ENCODE measurements at regions not wholly inside any gene's neighbourhood (a gene's known extent, or its start where the extent isn't known, plus 50 kb on each side); places are given as distances from the start of the nearest gene placed in this dataset.

GRCh38 chr22:48366591-48366990, 1461.1 kb downstream of the BRD1 start:
- ATAC-seq: no peak

DNA sequence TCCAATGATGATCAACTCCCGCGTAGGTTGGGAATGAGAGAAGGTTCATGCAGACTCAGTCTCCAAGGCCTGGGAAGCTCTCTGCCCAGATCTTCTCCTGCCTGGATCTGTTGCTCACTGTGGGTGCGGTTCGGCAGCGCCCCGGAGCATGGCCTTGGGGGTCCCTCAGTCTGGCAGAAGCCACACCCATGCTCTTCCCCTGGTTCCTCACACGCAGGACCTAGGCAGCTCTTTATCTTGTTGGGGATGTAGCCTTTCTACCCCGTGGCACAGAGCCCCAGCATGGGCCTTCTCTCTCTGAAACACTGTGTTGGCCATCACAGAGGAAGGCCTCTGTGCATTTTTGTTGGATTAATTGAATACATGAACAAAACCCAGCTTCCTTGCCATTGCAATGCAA, 1461.6 kb downstream of the BRD1 start:
- ATAC-seq: no peak
- TF ChIP-seq ZNF8 (CRISPR knock-in tag; IDR thresholded peaks at IDR 0.05): no peak
- no peak for TF ChIP-seq ARNTL (CRISPR knock-in tag; IDR thresholded peaks at IDR 0.05; ENCODE audit: borderline replicate concordance, low read depth)
- no peak for TF ChIP-seq ZFP3 (CRISPR knock-in tag; IDR thresholded peaks at IDR 0.05)
- TF ChIP-seq SNAI2 (CRISPR knock-in tag; IDR thresholded peaks at IDR 0.05): no peak
- TF ChIP-seq CSDC2 (CRISPR knock-in tag; IDR thresholded peaks at IDR 0.05): no peak
- no peak for TF ChIP-seq TOX (CRISPR knock-in tag; IDR thresholded peaks at IDR 0.05; ENCODE audit: borderline replicate concordance)
- TF ChIP-seq RARB (CRISPR knock-in tag; IDR thresholded peaks at IDR 0.05): no peak
- TF ChIP-seq TCF4 (CRISPR knock-in tag; IDR thresholded peaks at IDR 0.05; ENCODE audit: borderline replicate concordance): no peak
- TF ChIP-seq, protein P1, sequence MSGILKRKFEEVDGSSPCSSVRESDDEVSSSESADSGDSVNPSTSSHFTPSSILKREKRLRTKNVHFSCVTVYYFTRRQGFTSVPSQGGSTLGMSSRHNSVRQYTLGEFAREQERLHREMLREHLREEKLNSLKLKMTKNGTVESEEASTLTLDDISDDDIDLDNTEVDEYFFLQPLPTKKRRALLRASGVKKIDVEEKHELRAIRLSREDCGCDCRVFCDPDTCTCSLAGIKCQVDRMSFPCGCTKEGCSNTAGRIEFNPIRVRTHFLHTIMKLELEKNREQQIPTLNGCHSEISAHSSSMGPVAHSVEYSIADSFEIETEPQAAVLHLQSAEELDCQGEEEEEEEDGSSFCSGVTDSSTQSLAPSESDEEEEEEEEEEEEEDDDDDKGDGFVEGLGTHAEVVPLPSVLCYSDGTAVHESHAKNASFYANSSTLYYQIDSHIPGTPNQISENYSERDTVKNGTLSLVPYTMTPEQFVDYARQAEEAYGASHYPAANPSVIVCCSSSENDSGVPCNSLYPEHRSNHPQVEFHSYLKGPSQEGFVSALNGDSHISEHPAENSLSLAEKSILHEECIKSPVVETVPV (CRISPR knock-in tag; IDR thresholded peaks at IDR 0.05): no peak
- no peak for TF ChIP-seq ESRRG (CRISPR knock-in tag; IDR thresholded peaks at IDR 0.05)
- no peak for TF ChIP-seq ZNF70 (CRISPR knock-in tag; IDR thresholded peaks at IDR 0.05)
- TF ChIP-seq ZFP30 (CRISPR knock-in tag; IDR thresholded peaks at IDR 0.05): no peak
- TF ChIP-seq, protein P2, sequence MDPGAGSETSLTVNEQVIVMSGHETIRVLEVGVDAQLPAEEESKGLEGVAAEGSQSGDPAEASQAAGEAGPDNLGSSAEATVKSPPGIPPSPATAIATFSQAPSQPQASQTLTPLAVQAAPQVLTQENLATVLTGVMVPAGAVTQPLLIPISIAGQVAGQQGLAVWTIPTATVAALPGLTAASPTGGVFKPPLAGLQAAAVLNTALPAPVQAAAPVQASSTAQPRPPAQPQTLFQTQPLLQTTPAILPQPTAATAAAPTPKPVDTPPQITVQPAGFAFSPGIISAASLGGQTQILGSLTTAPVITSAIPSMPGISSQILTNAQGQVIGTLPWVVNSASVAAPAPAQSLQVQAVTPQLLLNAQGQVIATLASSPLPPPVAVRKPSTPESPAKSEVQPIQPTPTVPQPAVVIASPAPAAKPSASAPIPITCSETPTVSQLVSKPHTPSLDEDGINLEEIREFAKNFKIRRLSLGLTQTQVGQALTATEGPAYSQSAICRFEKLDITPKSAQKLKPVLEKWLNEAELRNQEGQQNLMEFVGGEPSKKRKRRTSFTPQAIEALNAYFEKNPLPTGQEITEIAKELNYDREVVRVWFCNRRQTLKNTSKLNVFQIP (CRISPR knock-in tag; IDR thresholded peaks at IDR 0.05; ENCODE audit: borderline replicate concordance, low read depth): no peak
- no peak for TF ChIP-seq ZNF565 (CRISPR knock-in tag; conservative IDR thresholded peaks at IDR 0.05; ENCODE audit: low read depth)
- TF ChIP-seq PATZ1 (CRISPR knock-in tag; IDR thresholded peaks at IDR 0.05; ENCODE audit: borderline replicate concordance): no peak
- TF ChIP-seq ISL1 (CRISPR knock-in tag; IDR thresholded peaks at IDR 0.05): no peak
- TF ChIP-seq PPARA (CRISPR knock-in tag; IDR thresholded peaks at IDR 0.05; ENCODE audit: borderline replicate concordance): no peak
- no peak for TF ChIP-seq GLIS3 (CRISPR knock-in tag; IDR thresholded peaks at IDR 0.05)

More at GRCh38 chr22:48366591-48366990, 1461.1 kb downstream of the BRD1 start:
- TF ChIP-seq, protein P2 (CRISPR knock-in tag; IDR thresholded peaks at IDR 0.05; ENCODE audit: borderline replicate concordance, low read depth): no peak
- no peak for TF ChIP-seq PPARA (CRISPR knock-in tag; IDR thresholded peaks at IDR 0.05; ENCODE audit: borderline replicate concordance)
- no peak for TF ChIP-seq RARB (CRISPR knock-in tag; IDR thresholded peaks at IDR 0.05)
- TF ChIP-seq CSDC2 (CRISPR knock-in tag; IDR thresholded peaks at IDR 0.05): no peak
- TF ChIP-seq SNAI2 (CRISPR knock-in tag; IDR thresholded peaks at IDR 0.05): no peak
- no peak for TF ChIP-seq TOX (CRISPR knock-in tag; IDR thresholded peaks at IDR 0.05; ENCODE audit: borderline replicate concordance)
- TF ChIP-seq, protein P1 (CRISPR knock-in tag; IDR thresholded peaks at IDR 0.05): no peak
- TF ChIP-seq TCF4 (CRISPR knock-in tag; IDR thresholded peaks at IDR 0.05; ENCODE audit: borderline replicate concordance): no peak
- TF ChIP-seq TSHZ2 (CRISPR knock-in tag; IDR thresholded peaks at IDR 0.05): no peak
- TF ChIP-seq ZFP30 (CRISPR knock-in tag; IDR thresholded peaks at IDR 0.05): no peak
- no peak for TF ChIP-seq GLIS3 (CRISPR knock-in tag; IDR thresholded peaks at IDR 0.05)
- no peak for TF ChIP-seq CREB5 (CRISPR knock-in tag; IDR thresholded peaks at IDR 0.05; ENCODE audit: low read depth)
- TF ChIP-seq ESRRG (CRISPR knock-in tag; IDR thresholded peaks at IDR 0.05): no peak

All from SK-N-SH treated with all-trans-retinoic acid at 6 μM for 48 hours (cell line).